ENCODE measurements at regions not wholly inside any gene's neighbourhood (a gene's known extent, or its start where the extent isn't known, plus 50 kb on each side); places are given as distances from the start of the nearest gene placed in this dataset.
"Not testable (repeated sequence)": the region's sequence is repeated elsewhere in the genome, so short reads cannot be mapped to it uniquely, and the experiment has no call there.

- peak in 1 of 2 donors; percentile 31 for DNase-seq
These were observed 198.4 kb upstream of the TENT5A start for GRCh38 chr6:81950877-81951276.

GRCh38 chr6:81948861-81949260 is 196.4 kb upstream of the TENT5A start:
- DNase-seq: no peak

- not testable (repeated sequence) for DNase-seq
These were observed 195.7 kb upstream of the TENT5A start for GRCh38 chr6:81948196-81948595.

- no peak for DNase-seq
These were observed 192.2 kb upstream of the TENT5A start for GRCh38 chr6:81944661-81945060.

GRCh38 chr6:81942842-81943241 is 190.4 kb upstream of the TENT5A start:
- not testable (repeated sequence) for DNase-seq

GRCh38 chr6:81942067-81942370 is 189.5 kb upstream of the TENT5A start:
- DNase-seq: no peak

GRCh38 chr6:81940451-81940985 is 188.0 kb upstream of the TENT5A start:
- no peak for DNase-seq

GRCh38 chr6:81939766-81940165 is 187.3 kb upstream of the TENT5A start:
- no peak for DNase-seq

- DNase-seq: no peak
These were observed 186.7 kb upstream of the TENT5A start for GRCh38 chr6:81938991-81939732.

GRCh38 chr6:81938014-81938856 is 185.8 kb upstream of the TENT5A start:
- DNase-seq: no peak

- DNase-seq: no peak
These were observed 184.9 kb upstream of the TENT5A start for GRCh38 chr6:81937296-81937937.

- DNase-seq: no peak
These were observed 182.5 kb upstream of the TENT5A start for GRCh38 chr6:81934936-81935335.

- DNase-seq: no peak
These were observed 181.1 kb upstream of the TENT5A start for GRCh38 chr6:81933608-81934051.

- no peak for DNase-seq
These were observed 180.6 kb upstream of the TENT5A start for GRCh38 chr6:81933089-81933488.

- DNase-seq: not testable (repeated sequence)
These were observed 180.0 kb upstream of the TENT5A start for GRCh38 chr6:81932448-81932847.

GRCh38 chr6:81929828-81930227 is 177.3 kb upstream of the TENT5A start:
- no peak for DNase-seq

GRCh38 chr6:81925201-81925600 is 172.7 kb upstream of the TENT5A start:
- no peak for DNase-seq

- no peak for DNase-seq
These were observed 157.8 kb upstream of the TENT5A start for GRCh38 chr6:81909981-81910900.

- DNase-seq: no peak
These were observed 156.7 kb upstream of the TENT5A start for GRCh38 chr6:81909162-81909561.

- no peak for DNase-seq
These were observed 154.3 kb upstream of the TENT5A start for GRCh38 chr6:81906709-81907204.

GRCh38 chr6:81906041-81906440 is 153.6 kb upstream of the TENT5A start:
- DNase-seq: no peak

GRCh38 chr6:81901551-81901966 is 149.1 kb upstream of the TENT5A start:
- no peak for DNase-seq

All from bone marrow (tissue), 2 donors.